ENCODE measurements at regions not wholly inside any gene's neighbourhood (a gene's known extent, or its start where the extent isn't known, plus 50 kb on each side); places are given as distances from the start of the nearest gene placed in this dataset.

GRCh38 chr20:58023781-58024180 is 204.7 kb downstream of the ANKRD60 start (continued):
- TF ChIP-seq ZBTB11 (CRISPR knock-in tag; IDR thresholded peaks at IDR 0.05) (no peak), SUZ12 (IDR thresholded peaks at IDR 0.05; ENCODE audit: unreplicated experiment) (no peak), E2F8 (IDR thresholded peaks at IDR 0.05; ENCODE audit: low read depth, partially characterized antibody) (no peak), HDGF (IDR thresholded peaks at IDR 0.05) (no peak), EGR1 (IDR thresholded peaks at IDR 0.05; ENCODE audit: borderline replicate concordance in 1 of 2, low read depth in 2 of 2, low read length in 2 of 2) (no peak), ZNF592 (IDR thresholded peaks at IDR 0.05) (no peak), POLR2AphosphoS5 (IDR thresholded peaks at IDR 0.05; ENCODE audit: low read length) (no peak), ZNF687 (IDR thresholded peaks at IDR 0.05) (no peak), EED (IDR thresholded peaks at IDR 0.05; ENCODE audit: low read depth) (no peak), STAT3 (IDR thresholded peaks at IDR 0.05; ENCODE audit: low read depth, low read length) (no peak), MTA2 (IDR thresholded peaks at IDR 0.05; ENCODE audit: low read depth) (no peak), CHD2 (IDR thresholded peaks at IDR 0.05; ENCODE audit: borderline replicate concordance, low read depth, low read length) (no peak)

Measured in GM12878 (cell line).